ENCODE measurements at regions not wholly inside any gene's neighbourhood (a gene's known extent, or its start where the extent isn't known, plus 50 kb on each side); places are given as distances from the start of the nearest gene placed in this dataset.

- H3F3A ChIP-seq (ENCODE audit: control insufficient read depth, insufficient read depth), result no peaks in the 10 kb centered on the region
- H3K9me2 ChIP-seq (replicated peaks; ENCODE audit: control insufficient read depth, low read length), result no peaks in the 10 kb centered on the region
- TF ChIP-seq EZH2phosphoT487 (IDR thresholded peaks at IDR 0.05; ENCODE audit: borderline replicate concordance, low read length) (no peak), CTCF (IDR thresholded peaks at IDR 0.05; ENCODE audit: low read depth, low read length, poor library complexity, severe bottlenecking) (no peak)
- no peaks in the 10 kb centered on the region for H3K4me1 ChIP-seq (ENCODE audit: control insufficient read depth, low read length)
- H3K36me3 ChIP-seq (ENCODE audit: control insufficient read depth, low read length), result no peaks in the 10 kb centered on the region
- H3K79me2 ChIP-seq (ENCODE audit: control insufficient read depth, low read length), result no peaks in the 10 kb centered on the region
- H3K9me3 ChIP-seq (ENCODE audit: control insufficient read depth, insufficient read depth, low read length), result no peaks in the 10 kb centered on the region
- H3K4me3 ChIP-seq (ENCODE audit: low read length), result no peak overlapping the region
- 0 out of 2 replicates have a peak, but pooled peaks cover 2% of the 10 kb centered on the region for H3K27me3 ChIP-seq (ENCODE audit: control insufficient read depth, low read length)
- H3K27ac ChIP-seq (ENCODE audit: low read depth, low read length), result no peak overlapping the region
- H4K20me1 ChIP-seq (ENCODE audit: control insufficient read depth, insufficient read depth, low read depth, low read length), result no peaks in the 10 kb centered on the region
- H3K4me2 ChIP-seq (ENCODE audit: low read length), result no peak overlapping the region
Measured at GRCh38 chr13:78341032-78341431, 262.3 kb downstream of the POU4F1 start.

- H3K4me3 ChIP-seq (ENCODE audit: low read length), result no peak overlapping the region
- no peaks in the 10 kb centered on the region for H3K4me1 ChIP-seq (ENCODE audit: control insufficient read depth, low read length)
- no peaks in the 10 kb centered on the region for H3K9me2 ChIP-seq (replicated peaks; ENCODE audit: control insufficient read depth, low read length)
- H3K27me3 ChIP-seq (ENCODE audit: control insufficient read depth, low read length), result 0 out of 2 replicates have a peak, but pooled peaks cover 2% of the 10 kb centered on the region
- no peaks in the 10 kb centered on the region for H3K9me3 ChIP-seq (ENCODE audit: control insufficient read depth, insufficient read depth, low read length)
- TF ChIP-seq EZH2phosphoT487 (IDR thresholded peaks at IDR 0.05; ENCODE audit: borderline replicate concordance, low read length) (no peak), CTCF (IDR thresholded peaks at IDR 0.05; ENCODE audit: low read depth, low read length, poor library complexity, severe bottlenecking) (no peak)
- no peaks in the 10 kb centered on the region for H4K20me1 ChIP-seq (ENCODE audit: control insufficient read depth, insufficient read depth, low read depth, low read length)
- H3K27ac ChIP-seq (ENCODE audit: low read depth, low read length), result no peak overlapping the region
- no peaks in the 10 kb centered on the region for H3K36me3 ChIP-seq (ENCODE audit: control insufficient read depth, low read length)
- no peaks in the 10 kb centered on the region for H3K79me2 ChIP-seq (ENCODE audit: control insufficient read depth, low read length)
- no peak overlapping the region for H3K4me2 ChIP-seq (ENCODE audit: low read length)
- H3F3A ChIP-seq (ENCODE audit: control insufficient read depth, insufficient read depth), result no peaks in the 10 kb centered on the region
Measured at GRCh38 chr13:78339927-78340326, 263.4 kb downstream of the POU4F1 start.

GRCh38 chr13:78334059-78334458 is 269.3 kb downstream of the POU4F1 start:
- H3K27me3 ChIP-seq (ENCODE audit: control insufficient read depth, low read length), result no peaks in the 10 kb centered on the region
- no peaks in the 10 kb centered on the region for H3K9me3 ChIP-seq (ENCODE audit: control insufficient read depth, insufficient read depth, low read length)
- no peaks in the 10 kb centered on the region for H3K79me2 ChIP-seq (ENCODE audit: control insufficient read depth, low read length)
- no peaks in the 10 kb centered on the region for H3K9me2 ChIP-seq (replicated peaks; ENCODE audit: control insufficient read depth, low read length)
- H3K4me1 ChIP-seq (ENCODE audit: control insufficient read depth, low read length), result no peaks in the 10 kb centered on the region
- no peak overlapping the region for H3K4me3 ChIP-seq (ENCODE audit: low read length)
- no peaks in the 10 kb centered on the region for H3K36me3 ChIP-seq (ENCODE audit: control insufficient read depth, low read length)
- no peak overlapping the region for H3K4me2 ChIP-seq (ENCODE audit: low read length)
- no peaks in the 10 kb centered on the region for H3F3A ChIP-seq (ENCODE audit: control insufficient read depth, insufficient read depth)
- TF ChIP-seq CTCF (IDR thresholded peaks at IDR 0.05; ENCODE audit: low read depth, low read length, poor library complexity, severe bottlenecking), result no peak
- no peaks in the 10 kb centered on the region for H4K20me1 ChIP-seq (ENCODE audit: control insufficient read depth, insufficient read depth, low read depth, low read length)
- no peak overlapping the region for H3K27ac ChIP-seq (ENCODE audit: low read depth, low read length)

- no peak overlapping the region for H3K4me2 ChIP-seq (ENCODE audit: low read length)
- H3K27me3 ChIP-seq (ENCODE audit: control insufficient read depth, low read length), result no peaks in the 10 kb centered on the region
- no peaks in the 10 kb centered on the region for H3K4me1 ChIP-seq (ENCODE audit: control insufficient read depth, low read length)
- no peak for TF ChIP-seq EZH2phosphoT487 (IDR thresholded peaks at IDR 0.05; ENCODE audit: borderline replicate concordance, low read length)
- TF ChIP-seq CTCF (IDR thresholded peaks at IDR 0.05; ENCODE audit: low read depth, low read length, poor library complexity, severe bottlenecking), result no peak
- no peaks in the 10 kb centered on the region for H3K9me2 ChIP-seq (replicated peaks; ENCODE audit: control insufficient read depth, low read length)
- no peak overlapping the region for H3K27ac ChIP-seq (ENCODE audit: low read depth, low read length)
- no peaks in the 10 kb centered on the region for H3K9me3 ChIP-seq (ENCODE audit: control insufficient read depth, insufficient read depth, low read length)
- no peaks in the 10 kb centered on the region for H3K36me3 ChIP-seq (ENCODE audit: control insufficient read depth, low read length)
- no peaks in the 10 kb centered on the region for H4K20me1 ChIP-seq (ENCODE audit: control insufficient read depth, insufficient read depth, low read depth, low read length)
- H3K79me2 ChIP-seq (ENCODE audit: control insufficient read depth, low read length), result no peaks in the 10 kb centered on the region
- no peak overlapping the region for H3K4me3 ChIP-seq (ENCODE audit: low read length)
- no peaks in the 10 kb centered on the region for H3F3A ChIP-seq (ENCODE audit: control insufficient read depth, insufficient read depth)
Measured at GRCh38 chr13:78326633-78327032, 276.7 kb downstream of the POU4F1 start.

Data from DOHH2 (cell line).